ENCODE measurements at regions not wholly inside any gene's neighbourhood (a gene's known extent, or its start where the extent isn't known, plus 50 kb on each side); places are given as distances from the start of the nearest gene placed in this dataset.

GRCh38 chr4:130361616-130362015, 1265.7 kb downstream of the C4orf33 start:
- DNase-seq (ENCODE audit: low spot score) = no peak
- no peak for TF ChIP-seq CTCF (IDR thresholded peaks at IDR 0.05; ENCODE audit: extremely low read depth, missing control alignments)

DNA sequence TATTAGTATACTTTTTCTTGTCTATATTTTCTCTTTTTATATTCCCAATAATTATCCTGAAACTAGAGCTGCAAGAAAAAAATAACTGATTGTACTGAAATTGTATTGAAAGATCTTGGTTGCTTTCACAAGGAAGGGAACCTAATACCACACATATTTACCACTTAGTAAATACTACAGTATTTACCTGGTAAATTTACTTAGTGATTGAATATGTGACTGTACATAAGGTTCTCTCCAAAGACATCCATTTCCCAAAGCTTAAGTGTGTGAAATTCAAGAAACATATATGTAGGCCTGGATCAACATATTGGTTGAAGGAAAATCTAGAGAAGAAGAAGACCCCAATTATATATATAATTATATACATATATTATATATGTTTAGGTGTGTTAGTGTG, 1272.7 kb downstream of the C4orf33 start:
- DNase-seq (ENCODE audit: low spot score) = no peak
- no peak for TF ChIP-seq CTCF (IDR thresholded peaks at IDR 0.05; ENCODE audit: extremely low read depth, missing control alignments)

DNA sequence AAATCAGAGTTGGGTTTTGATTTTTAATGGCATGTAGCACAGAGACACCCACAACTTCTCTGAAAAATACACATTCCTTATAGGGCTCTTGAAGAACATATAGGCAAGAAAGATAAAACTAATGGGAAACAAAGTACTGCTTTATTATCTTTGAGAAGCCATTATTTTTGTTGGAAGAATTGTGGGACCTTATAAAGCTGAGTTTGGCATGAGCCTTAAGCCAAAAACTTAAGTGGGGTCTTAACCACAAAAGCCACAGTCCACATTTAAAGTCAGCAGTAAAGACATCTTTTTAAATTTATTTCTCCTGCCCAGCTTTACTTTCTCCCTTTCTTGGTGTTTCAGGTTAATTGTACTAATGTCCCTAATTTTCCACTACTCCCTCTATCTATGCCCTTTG, 1297.3 kb downstream of the C4orf33 start:
- no peak for DNase-seq (ENCODE audit: low spot score)

GRCh38 chr4:130393642-130394041, 1297.7 kb downstream of the C4orf33 start:
- no peak for DNase-seq (ENCODE audit: low spot score)
- TF ChIP-seq CTCF (IDR thresholded peaks at IDR 0.05; ENCODE audit: extremely low read depth, missing control alignments) = no peak

More for the DNA sequence above, 1297.3 kb downstream of the C4orf33 start:
- TF ChIP-seq CTCF (IDR thresholded peaks at IDR 0.05; ENCODE audit: extremely low read depth, missing control alignments) = no peak

GRCh38 chr4:130395871-130396270, 1299.9 kb downstream of the C4orf33 start:
- DNase-seq (ENCODE audit: low spot score) = no peak
- no peak for TF ChIP-seq CTCF (IDR thresholded peaks at IDR 0.05; ENCODE audit: extremely low read depth, missing control alignments)

- no peak for TF ChIP-seq CTCF (IDR thresholded peaks at IDR 0.05; ENCODE audit: extremely low read depth, missing control alignments)
- DNase-seq (ENCODE audit: low spot score) = no peak
Observed at GRCh38 chr4:130403221-130403620, 1307.3 kb downstream of the C4orf33 start.

DNA sequence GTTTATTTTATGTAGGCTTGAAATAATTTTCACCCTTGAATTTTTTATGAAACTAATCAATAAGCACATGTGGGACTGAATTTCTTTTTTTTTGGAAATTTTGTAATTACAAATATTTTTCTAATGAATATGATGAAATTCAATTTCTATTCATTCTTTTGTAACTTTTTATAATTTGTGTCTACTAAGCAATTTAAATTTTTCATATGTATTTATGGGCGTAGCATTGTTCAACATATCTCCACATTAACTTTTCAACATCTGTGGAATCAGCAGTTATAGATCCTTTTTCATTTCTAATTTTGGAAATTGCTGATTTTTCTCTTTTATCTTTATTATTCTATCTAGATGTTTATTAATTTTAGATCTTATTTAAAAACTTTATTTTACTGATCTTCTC, 1320.3 kb downstream of the C4orf33 start:
- no peak for TF ChIP-seq CTCF (IDR thresholded peaks at IDR 0.05; ENCODE audit: extremely low read depth, missing control alignments)
- no peak for DNase-seq (ENCODE audit: low spot score)

Measured in GM20000 (cell line).